GM13977 (cell line): ENCODE measurements at regions not wholly inside any gene's neighbourhood (a gene's known extent, or its start where the extent isn't known, plus 50 kb on each side); places are given as distances from the start of the nearest gene placed in this dataset.

Source experiments
- DNase-seq: peaks from one replicate; pipeline ENCODE4 v3.0.0; 2012; ENCODE audit warnings: low spot score
- CTCF ChIP-seq: IDR thresholded peaks from 2 replicates; pipeline ENCODE4 v1.5.1; 2012; ENCODE audit warnings: mild to moderate bottlenecking, control low read depth; ENCODE audit not compliant: insufficient read depth; ENCODE audit errors: extremely low read depth, missing control alignments
- in situ Hi-C: fragments of 300-500 bp; cut with MboI; formaldehyde crosslinking; loops from one replicate; pipeline ENCODE4 v1.12.0; 2022; ENCODE audit warnings: low sequenced_read_pairs, low pct_unique_long_range_greater_than_20kb, mixed read lengths, inconsistent platforms; ENCODE audit not compliant: unreplicated experiment

GRCh38 chr2:24432121-24432520 is 58.9 kb upstream of the NCOA1 start:
- in situ Hi-C loops: no loop called here
- DNase-seq: no peak
- no peak for TF ChIP-seq CTCF

- DNase-seq: no peak
- in situ Hi-C loops: no loop called here
- no peak for TF ChIP-seq CTCF
Observed at GRCh38 chr2:24429197-24430074, 61.6 kb upstream of the NCOA1 start.

- TF ChIP-seq CTCF: no peak
- DNase-seq: no peak
- in situ Hi-C loops: loop anchor here (25.0 kb wide), 1 partner anchor 713 kb away; no protein-coding TSS in a partner anchor
Observed at GRCh38 chr2:24424387-24424786, 64.1 kb upstream of the ITSN2 start.

- TF ChIP-seq CTCF: no peak
- no peak for DNase-seq
- in situ Hi-C loops: loop anchor here (25.0 kb wide), 1 partner anchor 714 kb away; no protein-coding TSS in a partner anchor
Observed at GRCh38 chr2:24423095-24423494, 62.8 kb upstream of the ITSN2 start.

GRCh38 chr2:24421668-24422067 is 61.3 kb upstream of the ITSN2 start:
- in situ Hi-C loops: loop anchor here (25.0 kb wide), 1 partner anchor 716 kb away; no protein-coding TSS in a partner anchor
- peak; percentile 43 for DNase-seq

GRCh38 chr2:24420373-24420772 is 60.0 kb upstream of the ITSN2 start:
- TF ChIP-seq CTCF: no peak
- DNase-seq: no peak
- in situ Hi-C loops: loop anchor here (25.0 kb wide), 1 partner anchor 717 kb away; no protein-coding TSS in a partner anchor

More at GRCh38 chr2:24421668-24422067, 61.3 kb upstream of the ITSN2 start:
- peak; percentile 64 for TF ChIP-seq CTCF
